ENCODE measurements at regions not wholly inside any gene's neighbourhood (a gene's known extent, or its start where the extent isn't known, plus 50 kb on each side); places are given as distances from the start of the nearest gene placed in this dataset.

DNA sequence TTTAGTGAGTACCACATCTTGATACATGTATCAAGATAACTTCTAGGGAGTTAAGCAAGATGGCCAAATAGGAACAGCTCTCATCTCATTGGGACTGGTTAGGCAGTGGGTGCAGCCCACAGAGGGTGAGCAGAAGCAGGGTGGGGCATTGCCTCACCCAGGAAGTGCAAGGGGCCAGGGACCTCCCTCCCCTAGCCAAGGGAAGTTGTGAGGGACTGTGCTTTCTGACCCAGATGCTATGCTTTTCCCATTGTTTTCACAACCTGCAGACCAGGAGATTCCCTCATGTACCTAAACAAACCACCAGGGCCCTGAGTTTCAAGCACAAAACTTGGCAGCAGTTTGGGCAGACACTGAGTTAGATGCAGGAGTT is 665.0 kb upstream of the CBLB start:
- TF ChIP-seq PAX5 (IDR thresholded peaks at IDR 0.05; ENCODE audit: insufficient read depth, low read length, severe bottlenecking) (no peak), POLR2A (IDR thresholded peaks at IDR 0.05; ENCODE audit: low read depth, low read length) (no peak), POLR2AphosphoS5 (IDR thresholded peaks at IDR 0.05; ENCODE audit: low read depth, low read length) (no peak)

Measured in GM12891 (cell line).